Choroid plexus epithelial cell (primary cell): ENCODE measurements at regions not wholly inside any gene's neighbourhood (a gene's known extent, or its start where the extent isn't known, plus 50 kb on each side); places are given as distances from the start of the nearest gene placed in this dataset.

Experiments used
- DNase-seq: peaks from one replicate; pipeline ENCODE4 v3.0.0-alpha.2; 2010; ENCODE audit warnings: low read depth
- H3K4me3 ChIP-seq: 2 replicates; pipeline ENCODE4 v1.5.1; 2011; ENCODE audit warnings: low read depth, mild to moderate bottlenecking, control low read depth, low read length, moderate library complexity
- TF ChIP-seq, protein P1 (sequence below): conservative IDR thresholded peaks from 2 replicates; pipeline ENCODE4 v1.5.1; 2011; ENCODE audit warnings: low read depth, mild to moderate bottlenecking, control low read depth, inconsistent platforms, low read length, moderate library complexity

DNA sequence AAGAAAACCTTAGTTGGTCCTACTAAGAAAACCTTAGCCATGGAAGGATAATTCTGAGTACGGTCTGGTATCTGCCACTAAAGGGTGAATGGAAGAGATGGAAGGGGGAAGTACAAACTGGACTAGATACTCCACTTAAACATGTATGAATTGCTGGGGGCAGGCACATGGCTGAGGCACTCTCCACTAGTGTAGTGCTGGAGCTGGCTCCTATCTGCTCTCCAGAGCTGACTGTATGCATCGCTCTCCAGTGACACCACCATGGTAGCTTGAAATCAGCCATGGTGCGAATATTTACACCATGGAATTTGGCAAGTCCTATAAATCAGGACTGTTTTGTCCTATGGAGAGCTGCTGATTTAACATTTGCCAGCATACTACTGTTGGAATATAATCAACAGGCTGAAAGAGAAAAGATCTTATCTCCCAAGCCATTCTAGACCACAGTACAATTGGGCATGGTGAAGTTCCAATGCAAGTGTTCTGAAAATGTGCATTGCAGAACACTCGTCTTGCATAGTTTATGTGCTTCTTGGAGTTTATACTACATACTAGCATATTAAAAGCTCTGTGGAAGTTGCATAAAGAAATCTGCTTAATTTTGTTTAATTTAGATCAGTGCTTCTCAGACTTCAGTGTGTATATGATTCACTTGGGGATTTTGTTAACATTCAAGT lies 277.4 kb downstream of the TDRD15 start:
- TF ChIP-seq, protein P1, sequence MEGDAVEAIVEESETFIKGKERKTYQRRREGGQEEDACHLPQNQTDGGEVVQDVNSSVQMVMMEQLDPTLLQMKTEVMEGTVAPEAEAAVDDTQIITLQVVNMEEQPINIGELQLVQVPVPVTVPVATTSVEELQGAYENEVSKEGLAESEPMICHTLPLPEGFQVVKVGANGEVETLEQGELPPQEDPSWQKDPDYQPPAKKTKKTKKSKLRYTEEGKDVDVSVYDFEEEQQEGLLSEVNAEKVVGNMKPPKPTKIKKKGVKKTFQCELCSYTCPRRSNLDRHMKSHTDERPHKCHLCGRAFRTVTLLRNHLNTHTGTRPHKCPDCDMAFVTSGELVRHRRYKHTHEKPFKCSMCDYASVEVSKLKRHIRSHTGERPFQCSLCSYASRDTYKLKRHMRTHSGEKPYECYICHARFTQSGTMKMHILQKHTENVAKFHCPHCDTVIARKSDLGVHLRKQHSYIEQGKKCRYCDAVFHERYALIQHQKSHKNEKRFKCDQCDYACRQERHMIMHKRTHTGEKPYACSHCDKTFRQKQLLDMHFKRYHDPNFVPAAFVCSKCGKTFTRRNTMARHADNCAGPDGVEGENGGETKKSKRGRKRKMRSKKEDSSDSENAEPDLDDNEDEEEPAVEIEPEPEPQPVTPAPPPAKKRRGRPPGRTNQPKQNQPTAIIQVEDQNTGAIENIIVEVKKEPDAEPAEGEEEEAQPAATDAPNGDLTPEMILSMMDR, result no peak
- no peak overlapping the region for H3K4me3 ChIP-seq
- no peak for DNase-seq

DNA sequence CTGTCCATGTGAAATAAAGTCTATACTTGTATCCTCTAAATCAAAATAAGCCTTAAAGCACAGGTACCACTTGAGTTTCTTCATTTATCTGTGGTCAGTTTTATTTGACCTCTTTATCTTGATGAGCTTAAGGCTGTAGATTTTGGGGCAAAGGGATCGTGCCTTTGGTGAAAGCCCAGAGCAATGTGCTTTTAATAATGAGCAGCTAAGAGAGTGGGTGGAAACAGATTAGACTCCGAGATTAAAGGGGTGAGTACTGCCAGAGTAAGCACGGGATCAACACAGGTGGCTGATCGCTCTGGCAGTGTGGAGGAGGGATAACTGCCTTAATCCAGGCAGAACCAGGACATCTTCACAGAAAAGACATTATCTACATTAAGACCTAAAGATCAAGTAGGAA lies 280.4 kb downstream of the TDRD15 start:
- TF ChIP-seq, protein P1, result no peak
- no peak for DNase-seq
- H3K4me3 ChIP-seq, result no peak overlapping the region

DNA sequence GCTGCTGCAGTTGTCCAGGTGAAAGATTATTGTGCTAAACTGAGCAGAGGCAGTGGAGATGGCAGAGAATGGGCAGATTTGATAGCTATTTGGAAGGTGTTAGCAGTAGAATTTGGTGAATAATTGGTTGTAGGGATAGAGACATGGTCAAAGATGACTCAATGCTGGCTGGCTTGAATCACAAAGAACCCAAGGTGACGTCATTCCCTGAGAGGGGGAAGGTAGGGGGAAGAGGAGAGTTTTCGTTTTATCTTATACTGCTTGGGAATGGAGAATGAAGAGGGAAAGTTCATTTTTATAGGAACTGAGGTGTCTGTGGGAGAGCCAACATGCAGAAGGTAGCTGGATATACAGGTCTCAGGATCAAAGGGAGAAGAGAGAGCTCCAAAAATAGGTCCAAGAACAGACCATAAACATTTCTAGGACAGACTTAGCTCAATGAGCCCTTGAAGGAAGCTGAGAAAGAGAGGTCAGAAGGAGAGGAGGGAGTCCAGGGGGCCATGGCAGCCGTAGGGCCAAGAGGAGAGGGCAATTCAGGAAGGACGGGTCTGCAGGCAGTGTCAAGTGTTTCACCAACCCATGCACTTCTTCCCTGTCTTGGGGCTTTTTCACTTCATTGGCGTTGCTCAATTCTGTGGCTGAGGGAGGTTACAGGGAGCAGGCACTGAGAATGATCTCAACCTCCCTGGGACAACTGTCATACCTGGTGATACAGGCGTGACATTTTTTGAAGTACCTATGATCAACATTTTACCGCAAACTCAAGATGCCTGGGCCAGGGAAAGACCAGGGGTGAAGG lies 281.3 kb downstream of the TDRD15 start:
- no peak overlapping the region for H3K4me3 ChIP-seq
- TF ChIP-seq, protein P1, result no peak
- DNase-seq, result no peak

DNA sequence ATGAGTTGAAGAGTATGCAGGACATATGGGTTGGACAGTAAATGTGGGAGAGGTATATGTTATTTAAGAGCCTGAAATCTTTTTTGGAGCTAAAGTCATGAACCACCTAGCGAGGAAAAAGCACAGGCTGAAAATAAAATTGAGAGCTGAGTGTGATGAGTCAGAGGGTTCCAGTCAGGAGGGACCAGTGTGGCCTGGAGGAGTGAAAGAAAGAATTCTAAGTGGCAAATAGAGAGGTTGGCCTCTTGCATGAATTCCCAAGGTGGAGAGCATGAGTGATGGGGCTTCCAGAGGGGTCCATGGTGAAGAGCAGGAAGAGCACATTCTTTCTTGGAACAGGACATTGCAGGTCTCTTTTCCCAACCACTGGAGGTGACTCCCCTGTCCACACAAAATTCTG lies 282.6 kb downstream of the TDRD15 start:
- DNase-seq, result no peak
- H3K4me3 ChIP-seq, result no peak overlapping the region
- TF ChIP-seq, protein P1, result no peak

DNA sequence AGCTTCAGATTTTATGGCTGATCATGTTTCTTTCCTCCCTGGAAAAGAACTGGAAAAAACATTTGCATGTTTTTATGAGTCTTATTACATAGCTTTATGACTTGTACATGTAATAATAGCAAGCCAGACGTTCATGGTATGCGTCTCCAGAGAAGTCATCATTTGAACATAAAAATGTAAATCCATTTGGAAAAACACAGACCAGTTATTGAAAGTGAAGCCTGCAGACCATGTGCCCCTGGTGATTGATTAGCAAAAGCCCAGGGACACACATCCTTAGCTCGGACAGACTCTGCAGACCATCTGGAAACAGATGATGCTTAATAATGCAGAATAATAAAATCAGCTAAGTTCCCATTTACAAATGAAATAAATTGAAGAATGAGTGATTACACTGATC lies 283.1 kb downstream of the TDRD15 start:
- DNase-seq, result no peak

DNA sequence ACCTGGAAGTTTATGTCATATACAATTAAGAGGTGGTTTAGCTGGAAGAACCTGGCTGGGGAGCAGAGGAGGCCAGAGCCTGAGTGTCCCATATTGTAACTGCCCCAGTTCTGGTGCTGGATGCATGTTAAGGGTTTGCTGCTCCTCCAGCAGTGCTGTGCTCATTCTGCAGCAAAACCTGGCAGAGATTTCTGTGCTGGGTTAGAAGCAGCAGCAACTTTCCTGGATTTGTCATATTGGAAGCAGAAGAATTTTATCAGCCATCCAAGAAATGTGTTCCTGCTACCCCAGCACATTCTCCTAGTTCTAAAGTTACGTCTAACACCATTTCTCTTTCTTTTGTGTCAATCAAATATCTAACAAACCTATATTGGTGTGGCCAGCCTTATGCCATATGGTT lies 284.1 kb downstream of the TDRD15 start:
- no peak for DNase-seq
- H3K4me3 ChIP-seq, result no peak overlapping the region
- TF ChIP-seq, protein P1, result no peak

More for the DNA sequence above, 283.1 kb downstream of the TDRD15 start:
- TF ChIP-seq, protein P1, result no peak
- H3K4me3 ChIP-seq, result no peak overlapping the region

DNA sequence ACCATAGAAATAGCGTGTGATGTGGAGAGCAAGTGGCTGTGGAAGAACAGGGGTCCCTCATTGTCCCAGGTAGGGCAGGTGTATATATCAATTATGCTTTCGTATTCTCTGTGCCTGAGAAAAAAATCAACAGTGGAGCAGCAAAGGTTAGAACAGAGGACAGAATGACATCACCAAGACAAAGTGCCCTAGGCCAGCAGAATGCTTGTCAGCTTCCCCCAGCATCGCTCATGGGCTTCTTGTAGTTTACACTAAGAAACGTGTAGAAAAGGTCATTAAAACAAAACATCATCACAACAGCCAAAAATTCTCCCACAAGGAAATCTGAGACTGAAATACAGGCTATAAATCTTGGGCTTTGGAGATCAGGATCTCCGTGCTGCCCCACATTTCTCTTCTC lies 288.0 kb downstream of the TDRD15 start:
- no peak for DNase-seq
- H3K4me3 ChIP-seq, result no peak overlapping the region
- TF ChIP-seq, protein P1, result no peak
